Keratinocyte (primary cell): ENCODE measurements at regions not wholly inside any gene's neighbourhood (a gene's known extent, or its start where the extent isn't known, plus 50 kb on each side); places are given as distances from the start of the nearest gene placed in this dataset.

Experiments used
- DNase-seq: peaks from one replicate; pipeline ENCODE4 v3.0.0-alpha.2; 2011; ENCODE audit warnings: low read depth, missing footprints, low spot score
- FAIRE-seq: peaks from 2 replicates; lab custom pipeline; 2011; peaks lifted over from hg19 to GRCh38; lab: Jason Lieb, UNC
- H2AFZ ChIP-seq: 2 replicates; pipeline ENCODE4 v1.6.0; 2012; ENCODE audit warnings: low read length, control low read depth, inconsistent platforms; ENCODE audit not compliant: control insufficient read depth
- H3K27ac ChIP-seq: 2 replicates; pipeline ENCODE4 v1.5.1; 2011; ENCODE audit warnings: low read length; ENCODE audit not compliant: control insufficient read depth, insufficient read depth
- H3K27me3 ChIP-seq: 3 replicates; pipeline ENCODE4 v1.6.0; 2011; ENCODE audit warnings: low read length; ENCODE audit not compliant: control insufficient read depth, insufficient read depth; ENCODE audit errors: extremely low read depth
- H3K36me3 ChIP-seq, 2 experiments: 2 replicates in 1 of 2; 3 replicates in 1 of 2; pipeline ENCODE4 v1.5.1; 2011; ENCODE audit warnings: low read length in 2 of 2, mild to moderate bottlenecking in 1 of 2; ENCODE audit not compliant: control insufficient read depth in 2 of 2, insufficient read depth in 2 of 2; ENCODE audit errors: extremely low read depth in 1 of 2
- H3K4me1 ChIP-seq: 3 replicates; pipeline ENCODE4 v1.5.1; 2011; ENCODE audit warnings: low read length; ENCODE audit not compliant: control insufficient read depth, insufficient read depth; ENCODE audit errors: extremely low read depth
- H3K4me2 ChIP-seq: 3 replicates; pipeline ENCODE4 v1.6.0; 2011; ENCODE audit warnings: low read depth, low read length; ENCODE audit not compliant: control insufficient read depth, insufficient read depth; ENCODE audit errors: extremely low read depth
- H3K4me3 ChIP-seq, 3 experiments: fragments of 200-600 bp in 1 of 3; sonication (generic) in 1 of 3; 2 replicates in 2 of 3; 3 replicates in 1 of 3; pipeline ENCODE4 v1.5.1; 2011 to 2016; ENCODE audit warnings: low read length in 3 of 3, mild to moderate bottlenecking in 3 of 3, control low read depth in 2 of 3, inconsistent platforms in 1 of 3, low read depth in 1 of 3, mixed read lengths in 1 of 3, mixed run types in 1 of 3, moderate library complexity in 1 of 3; ENCODE audit not compliant: control insufficient read depth in 2 of 3, insufficient read depth in 2 of 3; ENCODE audit errors: extremely low read depth in 1 of 3
- H3K79me2 ChIP-seq: 2 replicates; pipeline ENCODE4 v1.6.0; 2012; ENCODE audit warnings: low read length; ENCODE audit not compliant: control insufficient read depth, insufficient read depth
- H3K9ac ChIP-seq: 3 replicates; pipeline ENCODE4 v1.6.0; 2011; ENCODE audit warnings: low read length; ENCODE audit not compliant: control insufficient read depth, insufficient read depth; ENCODE audit errors: extremely low read depth
- H3K9me1 ChIP-seq: 3 replicates; pipeline ENCODE4 v1.6.0; 2011; ENCODE audit warnings: low read length; ENCODE audit not compliant: control insufficient read depth, insufficient read depth; ENCODE audit errors: extremely low read depth
- H3K9me3 ChIP-seq: 2 replicates; pipeline ENCODE4 v1.5.1; 2012; ENCODE audit warnings: low read depth, low read length; ENCODE audit not compliant: control insufficient read depth
- H4K20me1 ChIP-seq: 3 replicates; pipeline ENCODE4 v1.6.0; 2011; ENCODE audit warnings: low read length; ENCODE audit not compliant: control insufficient read depth, insufficient read depth; ENCODE audit errors: extremely low read depth
- EZH2 ChIP-seq: IDR thresholded peaks from one replicate; pipeline ENCODE4 v1.6.1; 2012; ENCODE audit warnings: inconsistent platforms, mild to moderate bottlenecking, low read length, moderate library complexity
- dilution Hi-C: fragments of 300-500 bp; cut with MboI; formaldehyde crosslinking; loops from one replicate; pipeline ENCODE4 v1.7.0; 2020; ENCODE audit warnings: low sequenced_read_pairs; ENCODE audit not compliant: extremely low pct_ligation_motif_present
- TF ChIP-seq, protein P1 (sequence below), 3 experiments: IDR thresholded peaks in 1 of 3; conservative IDR thresholded peaks in 1 of 3; optimal IDR thresholded peaks in 1 of 3; 2 replicates in 2 of 3; 3 replicates in 1 of 3; pipeline versions ENCODE3 to v1.5.1; 2011; ENCODE audit warnings: low read length in 3 of 3, mild to moderate bottlenecking in 3 of 3, moderate library complexity in 2 of 3, control low read depth in 1 of 3, inconsistent platforms in 1 of 3; ENCODE audit not compliant: insufficient read depth in 2 of 3; ENCODE audit errors: extremely low read depth in 1 of 3

DNA sequence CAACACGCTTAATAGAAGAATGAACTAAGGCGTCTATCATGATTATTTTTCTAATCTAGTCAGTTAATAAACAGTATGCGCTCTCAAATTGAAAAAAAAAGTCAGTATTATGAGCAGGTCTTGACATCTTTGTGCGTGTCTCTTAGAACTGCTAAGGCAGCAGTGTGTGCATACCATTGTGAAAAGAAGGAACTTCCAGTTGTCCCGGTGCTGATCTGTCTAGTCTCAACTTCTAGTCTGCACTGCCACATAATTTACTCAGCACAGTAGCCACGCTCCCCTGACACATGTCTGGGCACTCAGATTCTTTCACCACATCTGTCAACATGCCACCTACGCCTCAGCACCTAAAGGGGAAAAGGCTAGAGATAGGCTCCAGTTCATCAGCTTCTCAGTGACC is 61.1 kb upstream of the SPDEF start:
- Histone ChIP-seq H3K4me2 (no peak overlapping the region), H3K27me3 (no peaks in the 10 kb centered on the region), H3K79me2 (peaks cover 40% of the 10 kb centered on the region), H3K9me3 (no peaks in the 10 kb centered on the region), H3K9ac (no peak overlapping the region), H3K27ac (no peak overlapping the region), H3K4me1 (no peaks in the 10 kb centered on the region), H4K20me1 (no peaks in the 10 kb centered on the region), H3K4me3 (no peak overlapping the region), H2AFZ (no peak overlapping the region), H3K9me1 (peaks cover 7% of the 10 kb centered on the region), H3K36me3 (peaks cover 0 to 4% of the 10 kb centered on the region in 2 experiments)
- TF ChIP-seq EZH2, result no peak
- TF ChIP-seq, protein P1, sequence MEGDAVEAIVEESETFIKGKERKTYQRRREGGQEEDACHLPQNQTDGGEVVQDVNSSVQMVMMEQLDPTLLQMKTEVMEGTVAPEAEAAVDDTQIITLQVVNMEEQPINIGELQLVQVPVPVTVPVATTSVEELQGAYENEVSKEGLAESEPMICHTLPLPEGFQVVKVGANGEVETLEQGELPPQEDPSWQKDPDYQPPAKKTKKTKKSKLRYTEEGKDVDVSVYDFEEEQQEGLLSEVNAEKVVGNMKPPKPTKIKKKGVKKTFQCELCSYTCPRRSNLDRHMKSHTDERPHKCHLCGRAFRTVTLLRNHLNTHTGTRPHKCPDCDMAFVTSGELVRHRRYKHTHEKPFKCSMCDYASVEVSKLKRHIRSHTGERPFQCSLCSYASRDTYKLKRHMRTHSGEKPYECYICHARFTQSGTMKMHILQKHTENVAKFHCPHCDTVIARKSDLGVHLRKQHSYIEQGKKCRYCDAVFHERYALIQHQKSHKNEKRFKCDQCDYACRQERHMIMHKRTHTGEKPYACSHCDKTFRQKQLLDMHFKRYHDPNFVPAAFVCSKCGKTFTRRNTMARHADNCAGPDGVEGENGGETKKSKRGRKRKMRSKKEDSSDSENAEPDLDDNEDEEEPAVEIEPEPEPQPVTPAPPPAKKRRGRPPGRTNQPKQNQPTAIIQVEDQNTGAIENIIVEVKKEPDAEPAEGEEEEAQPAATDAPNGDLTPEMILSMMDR (optimal IDR thresholded peaks at IDR 0.05 in 1 of 3, IDR thresholded peaks at IDR 0.05 in 1 of 3, conservative IDR thresholded peaks at IDR 0.05 in 1 of 3; ENCODE audit: extremely low read depth in 1 of 3, insufficient read depth in 2 of 3, low read length in 3 of 3), result no peak
- DNase-seq, result no peak
- dilution Hi-C loops, result no loop called here
- FAIRE-seq, result no peak

DNA sequence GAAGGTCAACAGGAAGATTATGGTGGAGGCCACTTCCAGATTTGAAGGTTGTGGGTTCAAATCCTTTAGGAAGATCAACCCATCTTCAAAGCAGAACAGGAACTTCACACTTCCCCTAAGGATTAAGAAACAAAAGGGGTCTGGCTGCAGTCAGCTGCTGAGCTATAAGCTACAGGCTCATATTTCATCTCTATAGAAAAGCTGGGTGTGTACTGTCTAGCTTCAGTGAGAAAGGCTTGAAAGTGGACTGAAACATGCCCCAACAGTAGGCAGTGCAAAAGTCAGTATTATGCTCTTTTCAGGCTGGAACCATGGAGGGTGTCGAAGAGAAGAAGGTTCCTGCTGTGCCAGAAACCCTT is 60.1 kb upstream of the SPDEF start:
- no peak for TF ChIP-seq EZH2
- TF ChIP-seq, protein P1 (optimal IDR thresholded peaks at IDR 0.05 in 1 of 3, IDR thresholded peaks at IDR 0.05 in 1 of 3, conservative IDR thresholded peaks at IDR 0.05 in 1 of 3; ENCODE audit: extremely low read depth in 1 of 3, insufficient read depth in 2 of 3, low read length in 3 of 3), result no peak
- dilution Hi-C loops, result no loop called here
- H3K4me3 ChIP-seq, result no peak overlapping the region
- H3K9ac ChIP-seq, result no peak overlapping the region
- peaks cover 7% of the 10 kb centered on the region for H3K9me1 ChIP-seq
- no peaks in the 10 kb centered on the region for H4K20me1 ChIP-seq
- DNase-seq (no peak), FAIRE-seq (no peak)
- H3K4me1 ChIP-seq, result peaks cover 4% of the 10 kb centered on the region
- H3K36me3 ChIP-seq, result peaks cover 0 to 4% of the 10 kb centered on the region in 2 experiments
- H3K27me3 ChIP-seq, result no peaks in the 10 kb centered on the region
- peaks cover 39% of the 10 kb centered on the region for H3K79me2 ChIP-seq
- no peak overlapping the region for H3K27ac ChIP-seq
- no peaks in the 10 kb centered on the region for H3K9me3 ChIP-seq
- no peak overlapping the region for H2AFZ ChIP-seq
- H3K4me2 ChIP-seq, result no peak overlapping the region
